ENCODE measurements at regions not wholly inside any gene's neighbourhood (a gene's known extent, or its start where the extent isn't known, plus 50 kb on each side); places are given as distances from the start of the nearest gene placed in this dataset.

- no peak for ATAC-seq
- intact Hi-C loops (cut with DNase I), result no loop called here
- DNase-seq (ENCODE audit: missing footprints), result no peak
These were observed 1374.5 kb downstream of the BRD1 start for GRCh38 chr22:48453171-48453570.

- ATAC-seq, result no peak
- intact Hi-C loops (cut with DNase I), result no loop called here
- DNase-seq (ENCODE audit: missing footprints), result no peak
These were observed 1374.9 kb downstream of the BRD1 start for GRCh38 chr22:48452766-48453165.

- DNase-seq (ENCODE audit: missing footprints) (no peak), ATAC-seq (no peak)
- intact Hi-C loops (cut with DNase I), result no loop called here
These were observed 1375.8 kb downstream of the BRD1 start for GRCh38 chr22:48451891-48452290.

GRCh38 chr22:48450188-48450825, 1377.4 kb downstream of the BRD1 start:
- intact Hi-C loops (cut with DNase I), result no loop called here
- DNase-seq (ENCODE audit: missing footprints) (no peak), ATAC-seq (no peak)

- ATAC-seq (no peak), DNase-seq (ENCODE audit: missing footprints) (no peak)
- intact Hi-C loops (cut with DNase I), result no loop called here
These were observed 1378.0 kb downstream of the BRD1 start for GRCh38 chr22:48449466-48450187.

- DNase-seq (ENCODE audit: missing footprints) (no peak), ATAC-seq (no peak)
- intact Hi-C loops (cut with DNase I), result no loop called here
These were observed 1378.9 kb downstream of the BRD1 start for GRCh38 chr22:48448821-48449220.

GRCh38 chr22:48445113-48445827, 1382.4 kb downstream of the BRD1 start:
- no peak for ATAC-seq
- no peak for DNase-seq (ENCODE audit: missing footprints)
- intact Hi-C loops (cut with DNase I), result no loop called here

GRCh38 chr22:48444320-48445112, 1383.2 kb downstream of the BRD1 start:
- intact Hi-C loops (cut with DNase I), result no loop called here
- ATAC-seq (no peak), DNase-seq (ENCODE audit: missing footprints) (no peak)

GRCh38 chr22:48443680-48444079, 1384.0 kb downstream of the BRD1 start:
- ATAC-seq (no peak), DNase-seq (ENCODE audit: missing footprints) (no peak)
- intact Hi-C loops (cut with DNase I), result no loop called here

GRCh38 chr22:48442663-48443062, 1385.0 kb downstream of the BRD1 start:
- intact Hi-C loops (cut with DNase I), result no loop called here
- ATAC-seq, result no peak
- no peak for DNase-seq (ENCODE audit: missing footprints)

- intact Hi-C loops (cut with DNase I), result no loop called here
- no peak for DNase-seq (ENCODE audit: missing footprints)
- no peak for ATAC-seq
These were observed 1386.2 kb downstream of the BRD1 start for GRCh38 chr22:48441553-48441850.

- intact Hi-C loops (cut with DNase I), result no loop called here
- DNase-seq (ENCODE audit: missing footprints) (no peak), ATAC-seq (no peak)
These were observed 1386.8 kb downstream of the BRD1 start for GRCh38 chr22:48440673-48441552.

GRCh38 chr22:48440176-48440575, 1387.5 kb downstream of the BRD1 start:
- intact Hi-C loops (cut with DNase I), result no loop called here
- no peak for ATAC-seq
- DNase-seq (ENCODE audit: missing footprints), result no peak

- no peak for ATAC-seq
- intact Hi-C loops (cut with DNase I), result no loop called here
These were observed 1388.0 kb downstream of the BRD1 start for GRCh38 chr22:48439560-48440135.

GRCh38 chr22:48438800-48439559, 1388.7 kb downstream of the BRD1 start:
- no peak for ATAC-seq
- DNase-seq (ENCODE audit: missing footprints), result no peak
- intact Hi-C loops (cut with DNase I), result no loop called here

More at GRCh38 chr22:48439560-48440135, 1388.0 kb downstream of the BRD1 start:
- DNase-seq (ENCODE audit: missing footprints), result no peak

- intact Hi-C loops (cut with DNase I), result no loop called here
- ATAC-seq (no peak), DNase-seq (ENCODE audit: missing footprints) (no peak)
These were observed 1389.6 kb downstream of the BRD1 start for GRCh38 chr22:48438096-48438495.

GRCh38 chr22:48436201-48436931, 1391.3 kb downstream of the BRD1 start:
- DNase-seq (ENCODE audit: missing footprints), result no peak
- ATAC-seq, result no peak
- intact Hi-C loops (cut with DNase I), result no loop called here

Measured in Right ventricle myocardium inferior (tissue), 1 donor.